ENCODE measurements at regions not wholly inside any gene's neighbourhood (a gene's known extent, or its start where the extent isn't known, plus 50 kb on each side); places are given as distances from the start of the nearest gene placed in this dataset.

- H3K4me1 ChIP-seq (replicated peaks in 1 of 2; ENCODE audit: control insufficient read depth in 2 of 2, insufficient read depth in 2 of 2, low read length in 2 of 2): no peaks in the 10 kb centered on the region; a peak in 1 of 5 replicates
- no peak overlapping the region for H3K4me2 ChIP-seq (ENCODE audit: insufficient read depth, low read length)
- no peak overlapping the region for H3K4me3 ChIP-seq
- H3K9me1 ChIP-seq (ENCODE audit: control insufficient read depth, insufficient read depth, low read length): no peaks in the 10 kb centered on the region
- H3K9ac ChIP-seq (ENCODE audit: insufficient read depth in 1 of 2, low read depth in 2 of 2, low read length in 2 of 2): no peak overlapping the region
- H2AFZ ChIP-seq (ENCODE audit: low read depth, low read length): no peak overlapping the region
- DNase-seq (ENCODE audit: extremely low read depth in 1 of 4, low spot score in 3 of 4) (no peak), FAIRE-seq (no peak), ATAC-seq (no peak)
- under 1% methylated on average over 5 of the region's 5 CpGs for WGBS (ENCODE audit: insufficient coverage, low coverage, missing lambda C conversion rate)
- H3K36me3 ChIP-seq (ENCODE audit: control insufficient read depth, insufficient read depth, low read length): no peaks in the 10 kb centered on the region
- intact Hi-C loops (cut with micrococcal nuclease) (no loop called here), in situ Hi-C loops (cut with MboI) (no loop called here)
- H3K27ac ChIP-seq (ENCODE audit: extremely low read depth, low read depth, low read length): no peak overlapping the region
- peaks cover 0 to 12% of the 10 kb centered on the region in 2 experiments; a peak in 3 of 5 replicates for H3K27me3 ChIP-seq (ENCODE audit: control insufficient read depth in 2 of 2, insufficient read depth in 2 of 2, low read length in 2 of 2)
- H3K9me3 ChIP-seq (replicated peaks; ENCODE audit: control insufficient read depth, insufficient read depth, low read depth, low read length): no peaks in the 10 kb centered on the region
- CTCF ChIA-PET (ENCODE audit: low intra/inter-chr PET ratio): no interaction called here
- BruUV-seq (replicated peaks): no TSS peak
- H4K20me1 ChIP-seq (replicated peaks; ENCODE audit: control insufficient read depth, insufficient read depth, low read length): no peaks in the 10 kb centered on the region
- POLR2A ChIA-PET: no interaction called here
- no peaks in the 10 kb centered on the region for H3K79me2 ChIP-seq (ENCODE audit: control insufficient read depth, insufficient read depth, low read length)
- no peak for TF ChIP-seq SUPT5H (IDR thresholded peaks at IDR 0.05)
- no peak for TF ChIP-seq ILK (tag; IDR thresholded peaks at IDR 0.05; ENCODE audit: borderline replicate concordance, low read depth)
- no peak for TF ChIP-seq CEBPG (CRISPR knock-in tag; IDR thresholded peaks at IDR 0.05)
- TF ChIP-seq CEBPG (tag; conservative IDR thresholded peaks at IDR 0.05 in 1 of 2, IDR thresholded peaks at IDR 0.05 in 1 of 2): peak; percentile 48 to 69
- TF ChIP-seq SMAD2 (IDR thresholded peaks at IDR 0.05; ENCODE audit: low read depth, low read length): no peak
- TF ChIP-seq PML (IDR thresholded peaks at IDR 0.05; ENCODE audit: low read length): no peak
- no peak for TF ChIP-seq THRB (CRISPR knock-in tag; conservative IDR thresholded peaks at IDR 0.05)
- 0 out of 2 replicates have a peak, but pooled peaks have one; percentile 10 for TF ChIP-seq ATF3 (IDR thresholded peaks at IDR 0.05)
- no peak for TF ChIP-seq ATF3 (CRISPR knock-in tag; conservative IDR thresholded peaks at IDR 0.05)
- TF ChIP-seq ZBTB40 (IDR thresholded peaks at IDR 0.05): no peak
- TF ChIP-seq ZBTB40 (CRISPR knock-in tag; IDR thresholded peaks at IDR 0.05): no peak
- no peak for TF ChIP-seq E2F3 (CRISPR knock-in tag; IDR thresholded peaks at IDR 0.05)
Observed at GRCh38 chr10:4131407-4132215, 346.6 kb upstream of the KLF6 start.

All from K562 (cell line).